PC-3 (cell line): ENCODE measurements at regions not wholly inside any gene's neighbourhood (a gene's known extent, or its start where the extent isn't known, plus 50 kb on each side); places are given as distances from the start of the nearest gene placed in this dataset.

Source experiments
- CTCF ChIP-seq: fragments of 300-600 bp; sonication (generic); conservative IDR thresholded peaks from 2 replicates; pipeline ENCODE4 v1.5.1; 2017; ENCODE audit warnings: antibody characterized with exemption, low read depth, mild to moderate bottlenecking, low read length
- EZH2 ChIP-seq: fragments of 300-600 bp; sonication (generic); IDR thresholded peaks from one replicate; pipeline ENCODE4 v1.6.1; 2017; ENCODE audit warnings: antibody characterized with exemption, mild to moderate bottlenecking, low read length; ENCODE audit not compliant: unreplicated experiment
- EZH2phosphoT487 ChIP-seq: fragments of 300-600 bp; sonication (generic); IDR thresholded peaks from 2 replicates; pipeline ENCODE4 v1.6.1; 2018; ENCODE audit warnings: mild to moderate bottlenecking, antibody characterized with exemption, low read length, borderline replicate concordance

GRCh38 chr1:104854529-104854928 lies 1104.8 kb downstream of the AMY1C start:
- TF ChIP-seq CTCF (no peak), EZH2 (no peak), EZH2phosphoT487 (no peak)
